ENCODE measurements at regions not wholly inside any gene's neighbourhood (a gene's known extent, or its start where the extent isn't known, plus 50 kb on each side); places are given as distances from the start of the nearest gene placed in this dataset.

DNA sequence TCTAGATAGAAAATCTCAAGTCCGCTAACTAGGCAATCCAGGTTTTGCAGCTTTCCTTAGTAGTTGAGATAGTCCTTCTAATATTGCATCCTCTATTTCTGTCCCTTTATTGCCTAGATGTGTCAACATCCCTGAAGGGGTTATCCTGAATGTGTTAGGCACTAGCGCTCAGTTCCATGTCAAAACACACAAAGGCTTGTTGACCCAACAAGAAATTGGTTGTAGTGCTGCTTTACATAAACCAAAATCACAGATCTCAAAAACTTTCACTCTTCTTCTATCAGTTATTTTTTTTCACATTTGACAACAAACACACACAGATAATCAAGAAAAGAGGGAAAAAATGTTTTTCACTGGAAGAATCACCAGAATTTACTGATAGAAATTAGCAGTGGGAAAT is 51.4 kb upstream of the SOX2 start:
- no peak for DNase-seq (ENCODE audit: low spot score)
- ATAC-seq (ENCODE audit: low FRiP score), result no peak
- TF ChIP-seq, protein P1, sequence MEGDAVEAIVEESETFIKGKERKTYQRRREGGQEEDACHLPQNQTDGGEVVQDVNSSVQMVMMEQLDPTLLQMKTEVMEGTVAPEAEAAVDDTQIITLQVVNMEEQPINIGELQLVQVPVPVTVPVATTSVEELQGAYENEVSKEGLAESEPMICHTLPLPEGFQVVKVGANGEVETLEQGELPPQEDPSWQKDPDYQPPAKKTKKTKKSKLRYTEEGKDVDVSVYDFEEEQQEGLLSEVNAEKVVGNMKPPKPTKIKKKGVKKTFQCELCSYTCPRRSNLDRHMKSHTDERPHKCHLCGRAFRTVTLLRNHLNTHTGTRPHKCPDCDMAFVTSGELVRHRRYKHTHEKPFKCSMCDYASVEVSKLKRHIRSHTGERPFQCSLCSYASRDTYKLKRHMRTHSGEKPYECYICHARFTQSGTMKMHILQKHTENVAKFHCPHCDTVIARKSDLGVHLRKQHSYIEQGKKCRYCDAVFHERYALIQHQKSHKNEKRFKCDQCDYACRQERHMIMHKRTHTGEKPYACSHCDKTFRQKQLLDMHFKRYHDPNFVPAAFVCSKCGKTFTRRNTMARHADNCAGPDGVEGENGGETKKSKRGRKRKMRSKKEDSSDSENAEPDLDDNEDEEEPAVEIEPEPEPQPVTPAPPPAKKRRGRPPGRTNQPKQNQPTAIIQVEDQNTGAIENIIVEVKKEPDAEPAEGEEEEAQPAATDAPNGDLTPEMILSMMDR (IDR thresholded peaks at IDR 0.05), result no peak

DNA sequence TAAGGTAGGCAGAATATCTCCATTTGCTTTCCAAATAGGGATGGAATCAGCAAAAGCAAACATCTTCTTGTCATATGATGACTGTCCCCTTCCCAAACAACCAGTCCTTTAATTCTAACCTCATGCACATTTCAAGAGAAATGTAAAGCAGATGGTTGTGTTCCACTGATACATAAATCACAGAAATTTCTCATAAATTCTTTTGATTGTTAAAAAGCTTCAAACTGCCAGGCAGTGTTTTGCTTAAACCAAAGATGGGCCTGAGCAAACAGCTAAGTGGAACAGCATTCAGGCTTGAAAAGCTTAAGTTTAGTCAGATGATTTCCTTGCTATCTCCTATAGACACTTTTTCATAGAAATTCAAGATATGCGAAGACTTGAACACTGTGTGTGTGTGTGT is 74.3 kb upstream of the SOX2 start:
- DNase-seq (ENCODE audit: low spot score) (no peak), ATAC-seq (ENCODE audit: low FRiP score) (no peak)
- TF ChIP-seq, protein P1 (IDR thresholded peaks at IDR 0.05), result no peak

DNA sequence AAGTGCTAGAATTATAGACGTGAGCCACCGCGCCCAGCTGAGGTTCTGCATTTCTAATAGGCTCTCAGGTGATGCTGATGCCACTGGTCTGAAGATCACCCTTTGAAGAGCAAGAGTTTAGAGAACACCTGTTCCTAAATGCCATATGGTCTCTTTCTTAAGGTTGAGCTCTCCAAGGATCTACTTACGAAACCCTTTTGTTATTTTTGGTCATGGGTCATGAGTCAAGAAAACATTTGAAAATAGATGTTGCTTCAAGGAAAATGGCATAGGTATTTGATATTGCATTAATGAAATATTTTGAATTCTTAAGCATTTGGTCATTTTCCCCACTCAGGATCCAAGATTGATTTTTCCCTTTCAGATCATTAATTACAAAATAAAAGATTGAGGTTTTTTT is 74.7 kb upstream of the SOX2 start:
- DNase-seq (ENCODE audit: low spot score) (no peak), ATAC-seq (ENCODE audit: low FRiP score) (no peak)
- TF ChIP-seq, protein P1 (IDR thresholded peaks at IDR 0.05), result no peak

DNA sequence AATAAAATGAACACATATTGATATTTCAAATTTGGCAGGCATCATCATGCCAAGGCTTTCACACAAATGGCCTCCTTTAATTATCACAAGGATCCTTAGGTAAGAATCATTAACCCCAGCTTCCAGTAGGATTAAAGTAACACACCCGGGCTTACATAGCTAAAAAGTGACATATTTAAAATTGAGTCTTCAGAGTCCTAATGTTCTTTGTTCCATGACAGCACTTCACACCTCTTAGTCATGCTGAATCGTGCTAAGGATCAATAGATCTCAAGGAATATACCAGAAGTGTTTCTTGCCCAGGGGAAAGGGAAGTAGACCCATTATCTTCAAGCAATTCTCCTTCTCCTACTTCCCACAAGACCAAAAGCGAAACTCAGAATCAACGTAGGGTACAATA is 76.6 kb upstream of the SOX2 start:
- TF ChIP-seq, protein P1 (IDR thresholded peaks at IDR 0.05), result no peak
- no peak for ATAC-seq (ENCODE audit: low FRiP score)
- no peak for DNase-seq (ENCODE audit: low spot score)

DNA sequence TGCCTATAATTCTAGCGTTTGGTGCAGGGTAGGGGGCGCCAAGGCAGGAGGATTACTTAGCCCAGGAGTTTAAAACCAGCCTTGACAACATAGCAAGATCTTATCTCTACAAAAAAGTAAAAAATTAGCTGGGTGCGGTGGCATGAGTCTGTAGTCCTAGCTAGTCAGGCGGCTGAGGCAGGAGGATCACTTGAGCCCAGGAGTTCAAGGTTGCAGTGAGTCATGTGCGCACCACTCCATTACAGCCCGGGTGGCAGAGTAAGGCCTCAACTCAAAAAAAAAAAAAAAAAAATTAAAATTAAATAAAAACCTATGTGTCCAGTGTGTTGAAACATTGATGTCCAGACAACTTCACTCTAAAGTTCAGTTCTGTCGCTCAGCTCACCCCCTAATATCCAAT is 78.2 kb upstream of the SOX2 start:
- DNase-seq (ENCODE audit: low spot score) (no peak), ATAC-seq (ENCODE audit: low FRiP score) (no peak)
- TF ChIP-seq, protein P1 (IDR thresholded peaks at IDR 0.05), result no peak

DNA sequence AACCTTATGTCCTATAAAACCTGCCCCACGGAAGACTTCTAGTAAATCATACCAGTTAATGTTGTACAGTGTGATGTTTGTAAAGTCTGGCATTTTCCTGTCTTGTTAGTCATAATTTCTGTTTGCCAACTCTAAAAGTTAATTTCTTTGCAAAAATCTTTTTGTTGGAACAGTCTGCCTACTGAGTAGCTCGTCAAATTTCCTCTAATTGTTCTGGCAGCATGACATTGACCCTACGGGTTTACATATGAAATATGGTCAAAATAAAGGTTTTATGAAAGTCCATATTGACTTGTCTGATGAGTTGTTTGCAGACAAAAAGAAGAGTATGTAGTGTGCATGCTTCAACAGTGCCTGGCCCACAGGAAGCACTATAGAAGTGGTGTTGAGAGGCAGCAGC is 79.8 kb upstream of the SOX2 start:
- DNase-seq (ENCODE audit: low spot score), result no peak
- no peak for ATAC-seq (ENCODE audit: low FRiP score)

DNA sequence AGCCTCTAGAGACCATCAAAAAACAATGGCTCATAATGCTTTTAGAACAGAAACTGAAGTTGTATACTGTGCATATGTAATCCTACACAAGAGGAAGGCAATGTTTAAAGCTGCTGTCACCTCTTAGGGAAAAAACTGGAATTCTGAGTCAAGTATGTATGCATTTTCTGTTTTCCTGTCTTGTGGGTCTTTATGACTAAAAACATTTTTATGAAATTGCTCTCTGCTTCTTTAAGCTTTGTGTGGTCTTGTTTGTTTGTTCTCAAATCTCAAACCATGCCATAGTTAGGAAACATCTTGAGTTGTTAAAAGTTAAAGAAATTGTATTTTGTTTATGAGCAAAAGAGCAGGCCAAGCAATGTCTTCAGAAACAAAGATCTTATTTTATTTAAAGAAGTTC is 80.9 kb upstream of the SOX2 start:
- DNase-seq (ENCODE audit: low spot score) (no peak), ATAC-seq (ENCODE audit: low FRiP score) (no peak)
- TF ChIP-seq, protein P1 (IDR thresholded peaks at IDR 0.05), result no peak

More for the DNA sequence above, 79.8 kb upstream of the SOX2 start:
- TF ChIP-seq, protein P1 (IDR thresholded peaks at IDR 0.05), result no peak
